ENCODE measurements at regions not wholly inside any gene's neighbourhood (a gene's known extent, or its start where the extent isn't known, plus 50 kb on each side); places are given as distances from the start of the nearest gene placed in this dataset.

GRCh38 chr6:168722397-168722796 lies 281.4 kb downstream of the SMOC2 start:
- DNase-seq (ENCODE audit: low read depth): no peak

DNA sequence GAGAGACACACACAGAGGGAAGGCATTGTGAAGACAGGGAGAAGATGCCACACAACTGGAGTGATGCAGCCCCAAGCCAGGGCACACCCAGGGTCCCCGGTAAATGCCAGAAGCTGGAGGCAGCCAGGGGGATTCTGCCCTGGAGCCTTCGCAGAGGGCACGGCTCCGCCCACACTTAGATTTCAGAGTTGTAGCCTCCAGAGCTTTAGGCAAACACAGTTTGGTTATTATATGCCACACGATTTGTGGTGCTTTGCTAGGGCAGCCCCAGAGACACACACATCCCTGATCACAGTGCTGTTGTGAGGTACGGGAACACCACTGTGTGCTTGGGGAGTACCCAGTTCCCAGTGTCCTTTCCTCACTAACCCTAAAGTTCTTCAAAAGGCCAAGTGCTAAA lies 280.6 kb downstream of the SMOC2 start:
- no peak for DNase-seq (ENCODE audit: low read depth)

DNA sequence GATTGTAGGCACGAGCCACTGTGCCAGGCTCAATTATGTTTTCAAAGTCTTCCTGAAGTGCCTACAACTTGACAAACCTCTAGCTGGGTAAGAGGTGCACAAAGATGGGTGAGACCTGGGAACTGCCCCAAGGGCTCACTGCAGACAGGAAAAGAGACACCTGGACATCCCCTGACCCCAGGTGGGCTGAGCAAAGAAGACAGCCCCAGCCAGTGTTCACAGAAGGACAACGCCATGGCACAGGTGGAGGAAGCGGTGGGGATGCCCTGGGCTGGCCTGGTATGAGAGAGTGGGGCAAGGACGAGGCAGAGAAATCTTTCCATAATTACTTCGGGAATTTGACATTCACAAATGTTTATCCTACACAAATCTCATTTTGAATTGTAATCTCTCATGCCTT lies 278.9 kb downstream of the SMOC2 start:
- DNase-seq (ENCODE audit: low read depth): no peak

DNA sequence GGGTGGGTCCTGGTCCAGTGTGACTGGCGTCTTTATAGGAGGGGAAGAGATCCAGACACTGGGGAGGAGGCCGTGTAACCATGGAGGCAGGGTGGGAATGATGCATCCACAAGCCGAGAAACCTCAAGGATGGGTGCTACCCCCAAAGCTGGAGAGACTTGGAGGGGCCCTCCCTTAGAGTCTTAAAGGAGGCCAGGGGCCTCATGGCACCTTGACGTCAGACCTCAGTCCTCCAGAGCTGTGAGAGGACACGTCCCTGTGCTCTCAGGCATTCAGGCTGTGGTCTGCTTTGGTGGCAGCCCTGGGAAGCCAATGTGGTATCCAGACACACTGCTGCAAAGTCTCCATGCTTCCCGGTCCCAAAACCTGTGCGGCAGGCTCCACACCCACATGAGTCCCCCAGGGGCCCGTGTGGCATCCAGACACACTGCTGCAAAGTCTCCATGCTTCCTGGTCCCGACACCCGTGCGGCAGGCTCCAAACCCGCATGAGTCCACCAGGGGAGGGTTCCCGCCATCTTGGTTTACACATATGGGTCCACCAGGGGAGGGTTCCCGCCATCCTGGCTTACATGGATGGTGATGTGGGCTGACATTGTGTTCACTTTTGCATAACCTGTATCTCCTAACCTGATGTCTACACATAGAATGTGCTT lies 278.0 kb downstream of the SMOC2 start:
- DNase-seq (ENCODE audit: low read depth): no peak
